HEK293 (cell line): ENCODE measurements at regions not wholly inside any gene's neighbourhood (a gene's known extent, or its start where the extent isn't known, plus 50 kb on each side); places are given as distances from the start of the nearest gene placed in this dataset.

Experiments
- HOXA7 ChIP-seq: sonication (generic); formaldehyde crosslinking; IDR thresholded peaks from 2 replicates; pipeline ENCODE4 v1.8.1; 2022; ENCODE audit warnings: missing genetic modification reagents, borderline replicate concordance
- HOXD13 ChIP-seq: sonication (generic); formaldehyde crosslinking; IDR thresholded peaks from 2 replicates; pipeline ENCODE4 v1.8.0; 2022; ENCODE audit warnings: missing genetic modification reagents, borderline replicate concordance
- REST ChIP-seq: fragments of 450-650 bp; formaldehyde crosslinking; IDR thresholded peaks from 2 replicates; pipeline ENCODE4 v1.5.1; 2016; ENCODE audit warnings: missing biosample characterization, missing genetic modification characterization
- SP3 ChIP-seq: fragments of 450-650 bp; formaldehyde crosslinking; IDR thresholded peaks from 2 replicates; pipeline ENCODE4 v1.5.1; 2016; ENCODE audit warnings: missing biosample characterization, missing genetic modification characterization
- ZBTB17 ChIP-seq: fragments of 450-650 bp; formaldehyde crosslinking; IDR thresholded peaks from 2 replicates; pipeline ENCODE4 v1.5.1; 2016; ENCODE audit warnings: missing biosample characterization, missing genetic modification characterization
- ZFP37 ChIP-seq: fragments of 450-650 bp; formaldehyde crosslinking; IDR thresholded peaks from 2 replicates; pipeline ENCODE4 v1.5.1; 2016; ENCODE audit warnings: missing biosample characterization, missing genetic modification characterization
- ZNF214 ChIP-seq: fragments of 450-650 bp; formaldehyde crosslinking; IDR thresholded peaks from 2 replicates; pipeline ENCODE4 v1.5.1; 2017; ENCODE audit warnings: missing biosample characterization, mild to moderate bottlenecking, missing genetic modification characterization, borderline replicate concordance
- TF ChIP-seq, protein P1 (sequence below): fragments of 450-650 bp; formaldehyde crosslinking; IDR thresholded peaks from 2 replicates; pipeline ENCODE4 v1.5.1; 2016; ENCODE audit warnings: missing biosample characterization, missing genetic modification characterization
- TF ChIP-seq, protein P2 (sequence below): fragments of 450-650 bp; formaldehyde crosslinking; IDR thresholded peaks from 2 replicates; pipeline ENCODE4 v1.5.1; 2016; ENCODE audit warnings: missing biosample characterization, missing genetic modification characterization

- TF ChIP-seq, protein P1, sequence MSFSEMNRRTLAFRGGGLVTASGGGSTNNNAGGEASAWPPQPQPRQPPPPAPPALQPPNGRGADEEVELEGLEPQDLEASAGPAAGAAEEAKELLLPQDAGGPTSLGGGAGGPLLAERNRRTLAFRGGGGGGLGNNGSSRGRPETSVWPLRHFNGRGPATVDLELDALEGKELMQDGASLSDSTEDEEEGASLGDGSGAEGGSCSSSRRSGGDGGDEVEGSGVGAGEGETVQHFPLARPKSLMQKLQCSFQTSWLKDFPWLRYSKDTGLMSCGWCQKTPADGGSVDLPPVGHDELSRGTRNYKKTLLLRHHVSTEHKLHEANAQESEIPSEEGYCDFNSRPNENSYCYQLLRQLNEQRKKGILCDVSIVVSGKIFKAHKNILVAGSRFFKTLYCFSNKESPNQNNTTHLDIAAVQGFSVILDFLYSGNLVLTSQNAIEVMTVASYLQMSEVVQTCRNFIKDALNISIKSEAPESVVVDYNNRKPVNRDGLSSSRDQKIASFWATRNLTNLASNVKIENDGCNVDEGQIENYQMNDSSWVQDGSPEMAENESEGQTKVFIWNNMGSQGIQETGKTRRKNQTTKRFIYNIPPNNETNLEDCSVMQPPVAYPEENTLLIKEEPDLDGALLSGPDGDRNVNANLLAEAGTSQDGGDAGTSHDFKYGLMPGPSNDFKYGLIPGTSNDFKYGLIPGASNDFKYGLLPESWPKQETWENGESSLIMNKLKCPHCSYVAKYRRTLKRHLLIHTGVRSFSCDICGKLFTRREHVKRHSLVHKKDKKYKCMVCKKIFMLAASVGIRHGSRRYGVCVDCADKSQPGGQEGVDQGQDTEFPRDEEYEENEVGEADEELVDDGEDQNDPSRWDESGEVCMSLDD (tag by site-specific recombination) = no peak
- no peak for TF ChIP-seq ZNF214 (tag by site-specific recombination)
- TF ChIP-seq REST = no peak
- no peak for TF ChIP-seq ZBTB17 (tag by site-specific recombination)
- no peak for TF ChIP-seq HOXA7 (CRISPR knock-in tag)
- TF ChIP-seq, protein P2, sequence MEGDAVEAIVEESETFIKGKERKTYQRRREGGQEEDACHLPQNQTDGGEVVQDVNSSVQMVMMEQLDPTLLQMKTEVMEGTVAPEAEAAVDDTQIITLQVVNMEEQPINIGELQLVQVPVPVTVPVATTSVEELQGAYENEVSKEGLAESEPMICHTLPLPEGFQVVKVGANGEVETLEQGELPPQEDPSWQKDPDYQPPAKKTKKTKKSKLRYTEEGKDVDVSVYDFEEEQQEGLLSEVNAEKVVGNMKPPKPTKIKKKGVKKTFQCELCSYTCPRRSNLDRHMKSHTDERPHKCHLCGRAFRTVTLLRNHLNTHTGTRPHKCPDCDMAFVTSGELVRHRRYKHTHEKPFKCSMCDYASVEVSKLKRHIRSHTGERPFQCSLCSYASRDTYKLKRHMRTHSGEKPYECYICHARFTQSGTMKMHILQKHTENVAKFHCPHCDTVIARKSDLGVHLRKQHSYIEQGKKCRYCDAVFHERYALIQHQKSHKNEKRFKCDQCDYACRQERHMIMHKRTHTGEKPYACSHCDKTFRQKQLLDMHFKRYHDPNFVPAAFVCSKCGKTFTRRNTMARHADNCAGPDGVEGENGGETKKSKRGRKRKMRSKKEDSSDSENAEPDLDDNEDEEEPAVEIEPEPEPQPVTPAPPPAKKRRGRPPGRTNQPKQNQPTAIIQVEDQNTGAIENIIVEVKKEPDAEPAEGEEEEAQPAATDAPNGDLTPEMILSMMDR (tag by site-specific recombination) = no peak
- TF ChIP-seq ZFP37 (tag by site-specific recombination) = no peak
- TF ChIP-seq HOXD13 (CRISPR knock-in tag) = no peak
- no peak for TF ChIP-seq SP3
These were observed 382.3 kb upstream of the MAF start for GRCh38 chr16:79982862-79983261.
